Liver (tissue), 8 donors: ENCODE measurements at regions not wholly inside any gene's neighbourhood (a gene's known extent, or its start where the extent isn't known, plus 50 kb on each side); places are given as distances from the start of the nearest gene placed in this dataset.
"Not testable (repeated sequence)": the region's sequence is repeated elsewhere in the genome, so short reads cannot be mapped to it uniquely, and the experiment has no call there.

ENCODE experiments used
- DNase-seq: peaks from one replicate; pipeline ENCODE4 v3.0.0-alpha.2; 2017; ENCODE audit warnings: low spot score
- H3K27ac ChIP-seq, 2 donors: one replicate each; pipeline ENCODE4 v1.7.0; 2013; ENCODE audit warnings: inconsistent platforms in 2 of 2, low read length in 2 of 2, control low read depth in 1 of 2, low read depth in 1 of 2, mild to moderate bottlenecking in 1 of 2
- H3K27me3 ChIP-seq, 4 donors: one replicate each; pipeline versions ENCODE4 v1.6.1 to v1.7.0; 2013; ENCODE audit warnings: low read length in 3 of 4, inconsistent platforms in 1 of 4, mild to moderate bottlenecking in 1 of 4, moderate library complexity in 1 of 4; ENCODE audit not compliant: control insufficient read depth in 4 of 4, insufficient read depth in 4 of 4
- H3K36me3 ChIP-seq, 4 donors: one replicate each; pipeline versions ENCODE4 v1.6.1 to v1.7.0; 2013; ENCODE audit warnings: low read length in 3 of 4, mild to moderate bottlenecking in 3 of 4, low read depth in 1 of 4, moderate library complexity in 1 of 4; ENCODE audit not compliant: control insufficient read depth in 4 of 4, insufficient read depth in 3 of 4
- H3K4me1 ChIP-seq, 4 donors: one replicate each; pipeline versions ENCODE4 v1.6.1 to v1.7.0; 2013; ENCODE audit warnings: low read length in 3 of 4, mild to moderate bottlenecking in 3 of 4, moderate library complexity in 1 of 4; ENCODE audit not compliant: control insufficient read depth in 4 of 4, insufficient read depth in 4 of 4
- H3K4me3 ChIP-seq, 3 donors: one replicate each; pipeline versions ENCODE4 v1.6.1 to v1.7.0; 2013; ENCODE audit warnings: low read length in 3 of 3, control low read depth in 1 of 3, low read depth in 1 of 3, mild to moderate bottlenecking in 1 of 3
- H3K9ac ChIP-seq, 2 donors: one replicate each; pipeline ENCODE4 v1.7.0; 2013; ENCODE audit warnings: low read length in 2 of 2, mild to moderate bottlenecking in 2 of 2, moderate library complexity in 2 of 2, control low read depth in 1 of 2, low read depth in 1 of 2
- H3K9me3 ChIP-seq, 4 donors: one replicate each; pipeline versions ENCODE4 v1.6.1 to v1.7.0; 2013; ENCODE audit warnings: low read length in 3 of 4; ENCODE audit not compliant: control insufficient read depth in 4 of 4
- FOXA1 ChIP-seq: IDR thresholded peaks from 2 replicates; pipeline ENCODE4 v1.6.1; 2016; ENCODE audit warnings: antibody characterized with exemption
- FOXA2 ChIP-seq: IDR thresholded peaks from 2 replicates; pipeline ENCODE4 v1.6.1; 2016; ENCODE audit warnings: antibody characterized with exemption
- GABPA ChIP-seq, 2 donors: IDR thresholded peaks in 1 of 2; conservative IDR thresholded peaks in 1 of 2; 2 replicates each; pipeline ENCODE4 v1.6.1; 2016; ENCODE audit warnings: antibody characterized with exemption in 2 of 2, mild to moderate bottlenecking in 1 of 2, moderate library complexity in 1 of 2
- HNF4A ChIP-seq, 2 donors: conservative IDR thresholded peaks; 2 replicates each; pipeline ENCODE4 v1.6.1; 2016; ENCODE audit warnings: antibody characterized with exemption in 2 of 2, mild to moderate bottlenecking in 2 of 2
- HNF4G ChIP-seq: IDR thresholded peaks from 2 replicates; pipeline ENCODE4 v1.6.1; 2016; ENCODE audit warnings: antibody characterized with exemption
- NR2F2 ChIP-seq: IDR thresholded peaks from 2 replicates; pipeline ENCODE4 v1.6.1; 2016; ENCODE audit warnings: antibody characterized with exemption
- RAD21 ChIP-seq, 2 donors: IDR thresholded peaks; 2 replicates each; pipeline ENCODE4 v1.6.1; 2016; ENCODE audit warnings: antibody characterized with exemption in 2 of 2, mild to moderate bottlenecking in 2 of 2
- RXRA ChIP-seq, 2 donors: IDR thresholded peaks; 2 replicates each; pipeline ENCODE4 v1.6.1; 2017 to 2018; ENCODE audit warnings: antibody characterized with exemption in 2 of 2, mild to moderate bottlenecking in 1 of 2
- SP1 ChIP-seq: IDR thresholded peaks from 2 replicates; pipeline ENCODE4 v1.6.1; 2018; ENCODE audit warnings: antibody characterized with exemption, mild to moderate bottlenecking
- TAF1 ChIP-seq: conservative IDR thresholded peaks from 2 replicates; pipeline ENCODE4 v1.6.1; 2016; ENCODE audit warnings: antibody characterized with exemption, mild to moderate bottlenecking
- YY1 ChIP-seq: IDR thresholded peaks from 2 replicates; pipeline ENCODE4 v1.6.1; 2016; ENCODE audit warnings: antibody characterized with exemption, mild to moderate bottlenecking
- WGBS: extraction: QIAGEN DNeasy Blood & Tissue Kit; methylation state at CpG from one replicate; pipeline ENCODE4 v1.1.7; 2013; 5-methylcytosine and 5-hydroxymethylcytosine counted together
- TF ChIP-seq, protein P1 (sequence below): IDR thresholded peaks from 2 replicates; pipeline ENCODE4 v1.6.1; 2016; ENCODE audit warnings: antibody characterized with exemption
- TF ChIP-seq, protein P2 (sequence below): IDR thresholded peaks from 2 replicates; pipeline ENCODE4 v1.6.1; 2016; ENCODE audit warnings: antibody characterized with exemption
- TF ChIP-seq, protein P3 (sequence below): IDR thresholded peaks from 2 replicates; pipeline ENCODE4 v1.6.1; 2016; ENCODE audit warnings: antibody characterized with exemption
- TF ChIP-seq, protein P4 (sequence below): fragments of 150-350 bp; IDR thresholded peaks from 2 replicates; pipeline ENCODE4 v1.5.1; 2017; ENCODE audit warnings: improper control_type of control experiment, low read depth, low read length; ENCODE audit not compliant: missing input control
- donor health status: healthy.
- donor health status: healthy.
- donor health status: healthy.
- donor health status: healthy.
- donor health status: healthy.

DNA sequence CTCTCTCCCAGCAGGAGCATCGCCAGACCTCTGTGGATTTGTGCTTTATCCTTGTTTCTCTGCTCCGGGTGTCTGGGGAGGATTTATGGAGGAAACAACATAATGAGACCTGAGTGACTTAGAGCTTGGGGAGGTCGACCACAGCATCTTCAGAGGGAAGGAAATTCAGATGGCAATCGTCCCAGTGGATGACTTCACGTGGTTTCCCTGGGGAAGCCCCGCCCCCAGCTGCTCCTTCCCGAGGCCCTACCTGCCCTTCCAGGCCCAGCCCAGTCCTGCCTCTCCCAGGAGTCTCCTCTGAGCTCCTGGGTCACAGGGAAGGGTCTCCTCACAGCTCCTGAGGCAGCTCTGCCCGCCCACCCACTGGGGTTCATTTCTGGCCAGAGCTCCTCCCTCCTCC lies 430.3 kb upstream of the SULF2 start:
- Histone ChIP-seq H3K4me1 (no peaks in the 10 kb centered on the region), H3K4me3 (no peak overlapping the region), H3K9ac (no peak overlapping the region), H3K36me3 (no peaks in the 10 kb centered on the region), H3K27me3 (peaks cover 0 to 2% (median 0%) of the 10 kb centered on the region in 4 donors), H3K9me3 (no peaks in the 10 kb centered on the region), H3K27ac (no peak overlapping the region)
- DNase-seq: no peak
- TF ChIP-seq TAF1 (no peak), GABPA (IDR thresholded peaks at IDR 0.05 in 1 of 2, conservative IDR thresholded peaks at IDR 0.05 in 1 of 2) (no peak), RAD21 (IDR thresholded peaks at IDR 0.05) (no peak), FOXA2 (no peak), HNF4G (no peak), HNF4A (conservative IDR thresholded peaks at IDR 0.05) (no peak), FOXA1 (no peak)
- TF ChIP-seq, protein P1, sequence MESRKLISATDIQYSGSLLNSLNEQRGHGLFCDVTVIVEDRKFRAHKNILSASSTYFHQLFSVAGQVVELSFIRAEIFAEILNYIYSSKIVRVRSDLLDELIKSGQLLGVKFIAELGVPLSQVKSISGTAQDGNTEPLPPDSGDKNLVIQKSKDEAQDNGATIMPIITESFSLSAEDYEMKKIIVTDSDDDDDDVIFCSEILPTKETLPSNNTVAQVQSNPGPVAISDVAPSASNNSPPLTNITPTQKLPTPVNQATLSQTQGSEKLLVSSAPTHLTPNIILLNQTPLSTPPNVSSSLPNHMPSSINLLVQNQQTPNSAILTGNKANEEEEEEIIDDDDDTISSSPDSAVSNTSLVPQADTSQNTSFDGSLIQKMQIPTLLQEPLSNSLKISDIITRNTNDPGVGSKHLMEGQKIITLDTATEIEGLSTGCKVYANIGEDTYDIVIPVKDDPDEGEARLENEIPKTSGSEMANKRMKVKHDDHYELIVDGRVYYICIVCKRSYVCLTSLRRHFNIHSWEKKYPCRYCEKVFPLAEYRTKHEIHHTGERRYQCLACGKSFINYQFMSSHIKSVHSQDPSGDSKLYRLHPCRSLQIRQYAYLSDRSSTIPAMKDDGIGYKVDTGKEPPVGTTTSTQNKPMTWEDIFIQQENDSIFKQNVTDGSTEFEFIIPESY: no peak
- 45% methylated on average over 8 of the region's 8 CpGs for WGBS

DNA sequence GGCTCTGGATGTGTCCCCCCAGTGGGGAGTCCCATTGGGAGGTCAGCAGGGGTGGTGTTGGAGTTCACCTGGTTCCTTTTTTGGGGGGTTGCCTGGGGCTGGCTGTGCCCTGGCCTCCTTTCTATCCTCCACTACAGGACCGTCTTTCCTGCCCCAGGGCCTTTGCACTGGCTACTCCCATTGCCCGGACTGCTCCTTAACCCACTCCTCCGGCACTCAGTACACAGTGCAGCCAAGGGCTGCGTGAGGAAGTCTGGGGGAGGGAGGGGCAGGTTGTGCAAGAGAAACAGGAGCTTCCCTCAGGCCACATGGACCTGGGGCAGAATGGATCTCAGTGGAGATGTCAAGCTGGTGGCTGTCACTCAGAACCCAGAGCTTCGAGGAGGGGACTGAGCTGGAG lies 429.3 kb upstream of the SULF2 start:
- H3K9me3 ChIP-seq: no peaks in the 10 kb centered on the region
- no peaks in the 10 kb centered on the region for H3K36me3 ChIP-seq
- no peak overlapping the region for H3K9ac ChIP-seq
- peaks cover 0 to 3% (median 0%) of the 10 kb centered on the region in 4 donors for H3K27me3 ChIP-seq
- DNase-seq: no peak
- H3K4me1 ChIP-seq: no peaks in the 10 kb centered on the region
- TF ChIP-seq, protein P2, sequence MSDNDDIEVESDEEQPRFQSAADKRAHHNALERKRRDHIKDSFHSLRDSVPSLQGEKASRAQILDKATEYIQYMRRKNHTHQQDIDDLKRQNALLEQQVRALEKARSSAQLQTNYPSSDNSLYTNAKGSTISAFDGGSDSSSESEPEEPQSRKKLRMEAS: no peak
- no peak for TF ChIP-seq RXRA (IDR thresholded peaks at IDR 0.05)
- no peak for TF ChIP-seq FOXA2
- TF ChIP-seq RAD21 (IDR thresholded peaks at IDR 0.05): no peak
- no peak for TF ChIP-seq FOXA1
- TF ChIP-seq TAF1: no peak
- no peak for TF ChIP-seq HNF4G
- TF ChIP-seq, protein P3, sequence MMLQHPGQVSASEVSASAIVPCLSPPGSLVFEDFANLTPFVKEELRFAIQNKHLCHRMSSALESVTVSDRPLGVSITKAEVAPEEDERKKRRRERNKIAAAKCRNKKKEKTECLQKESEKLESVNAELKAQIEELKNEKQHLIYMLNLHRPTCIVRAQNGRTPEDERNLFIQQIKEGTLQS: no peak
- no peak for TF ChIP-seq SP1
- TF ChIP-seq, protein P4, sequence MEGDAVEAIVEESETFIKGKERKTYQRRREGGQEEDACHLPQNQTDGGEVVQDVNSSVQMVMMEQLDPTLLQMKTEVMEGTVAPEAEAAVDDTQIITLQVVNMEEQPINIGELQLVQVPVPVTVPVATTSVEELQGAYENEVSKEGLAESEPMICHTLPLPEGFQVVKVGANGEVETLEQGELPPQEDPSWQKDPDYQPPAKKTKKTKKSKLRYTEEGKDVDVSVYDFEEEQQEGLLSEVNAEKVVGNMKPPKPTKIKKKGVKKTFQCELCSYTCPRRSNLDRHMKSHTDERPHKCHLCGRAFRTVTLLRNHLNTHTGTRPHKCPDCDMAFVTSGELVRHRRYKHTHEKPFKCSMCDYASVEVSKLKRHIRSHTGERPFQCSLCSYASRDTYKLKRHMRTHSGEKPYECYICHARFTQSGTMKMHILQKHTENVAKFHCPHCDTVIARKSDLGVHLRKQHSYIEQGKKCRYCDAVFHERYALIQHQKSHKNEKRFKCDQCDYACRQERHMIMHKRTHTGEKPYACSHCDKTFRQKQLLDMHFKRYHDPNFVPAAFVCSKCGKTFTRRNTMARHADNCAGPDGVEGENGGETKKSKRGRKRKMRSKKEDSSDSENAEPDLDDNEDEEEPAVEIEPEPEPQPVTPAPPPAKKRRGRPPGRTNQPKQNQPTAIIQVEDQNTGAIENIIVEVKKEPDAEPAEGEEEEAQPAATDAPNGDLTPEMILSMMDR: no peak
- TF ChIP-seq NR2F2: no peak
- TF ChIP-seq YY1: no peak
- no peak overlapping the region for H3K4me3 ChIP-seq
- H3K27ac ChIP-seq: no peak overlapping the region
- 72% methylated on average over 5 of the region's 5 CpGs for WGBS

DNA sequence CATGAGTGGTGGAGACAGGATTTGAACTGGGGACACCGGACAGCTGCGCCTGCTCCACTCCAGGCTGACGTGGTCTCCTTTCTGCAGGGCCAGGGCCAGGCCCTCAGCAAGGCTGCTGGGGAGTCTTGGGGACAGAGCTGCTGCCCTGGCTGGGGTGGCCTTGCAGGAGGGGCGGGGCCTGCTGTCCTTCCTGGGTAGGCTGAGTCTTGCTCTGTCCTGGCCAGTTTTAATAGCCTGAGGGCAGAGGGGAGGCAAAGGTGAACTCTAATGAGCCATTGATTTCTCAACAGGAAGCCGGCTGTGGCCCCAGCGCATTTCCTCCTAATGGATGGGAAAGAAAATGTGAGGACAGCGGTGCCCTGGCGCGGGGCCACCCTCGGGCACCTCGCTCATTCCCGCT lies 428.4 kb upstream of the SULF2 start:
- H3K27ac ChIP-seq, H3K4me3 ChIP-seq, H3K27me3 ChIP-seq, DNase-seq, H3K9ac ChIP-seq, H3K36me3 ChIP-seq, H3K9me3 ChIP-seq, H3K4me1 ChIP-seq: not testable (repeated sequence)
- WGBS: 87% methylated on average over 12 of the region's 12 CpGs
